Sigmoid colon (tissue), 6 donors: ENCODE measurements at regions not wholly inside any gene's neighbourhood (a gene's known extent, or its start where the extent isn't known, plus 50 kb on each side); places are given as distances from the start of the nearest gene placed in this dataset.

Source experiments
- DNase-seq: peaks from one replicate; pipeline ENCODE4 v3.0.0-alpha.2; 2019
- H3K27ac ChIP-seq, 4 donors: fragments of 200-600 bp; sonication (generic); one replicate each; pipeline ENCODE4 v1.5.1; 2016 to 2019; ENCODE audit warnings: mild to moderate bottlenecking in 1 of 4
- H3K27me3 ChIP-seq, 3 donors: fragments of 200-600 bp; sonication (generic); one replicate each; pipeline ENCODE4 v1.5.1; 2019; ENCODE audit warnings: mild to moderate bottlenecking in 1 of 3
- H3K36me3 ChIP-seq, 4 donors: fragments of 200-600 bp; sonication (generic); one replicate each; pipeline ENCODE4 v1.5.1; 2016 to 2019
- H3K4me1 ChIP-seq, 4 donors: fragments of 200-600 bp; sonication (generic); one replicate each; pipeline ENCODE4 v1.5.1; 2017 to 2019
- H3K4me3 ChIP-seq, 4 donors: fragments of 200-600 bp; sonication (generic); one replicate each; pipeline ENCODE4 v1.5.1; 2017 to 2019; ENCODE audit warnings: mild to moderate bottlenecking in 2 of 4, moderate library complexity in 1 of 4
- H3K9me3 ChIP-seq, 4 donors: fragments of 200-600 bp in 3 of 4; sonication (generic) in 3 of 4; one replicate each; pipeline versions ENCODE4 v1.5.1 to v1.6.1; 2013 to 2019
- EP300 ChIP-seq, 4 donors: sonication (generic); formaldehyde crosslinking; IDR thresholded peaks; one replicate each; pipeline ENCODE4 v1.6.1; 2017; ENCODE audit warnings: antibody characterized with exemption in 4 of 4
- POLR2A ChIP-seq, 2 donors: fragments of 450-650 bp; IDR thresholded peaks; one replicate each; pipeline ENCODE4 v1.6.1; 2016; ENCODE audit warnings: antibody characterized with exemption in 2 of 2, mild to moderate bottlenecking in 2 of 2, moderate library complexity in 2 of 2
- POLR2AphosphoS5 ChIP-seq, 4 donors: sonication (generic); formaldehyde crosslinking; IDR thresholded peaks; one replicate each; pipeline ENCODE4 v1.6.1; 2017; ENCODE audit warnings: antibody characterized with exemption in 4 of 4
- WGBS, 2 donors: extraction: QIAGEN DNeasy Blood & Tissue Kit; methylation state at CpG; one replicate each; pipeline ENCODE4 v1.1.7; 2013; 5-methylcytosine and 5-hydroxymethylcytosine counted together
- intact Hi-C: fragments of 100-400 bp; cut with DNase I; formaldehyde crosslinking; loops from one replicate; pipeline ENCODE4 v1.15.1; 2023
- TF ChIP-seq, protein P1 (sequence below), 4 experiments: fragments of 450-650 bp in 3 of 4; fragments of 200-600 bp in 1 of 4; IDR thresholded peaks; one replicate each; pipeline ENCODE4 v1.5.1; 2016 to 2019; ENCODE audit warnings: antibody characterized with exemption in 4 of 4, mild to moderate bottlenecking in 3 of 4, moderate library complexity in 2 of 4
- donor health status: healthy with polysubstance abuse.
- donor health status: healthy.

DNA sequence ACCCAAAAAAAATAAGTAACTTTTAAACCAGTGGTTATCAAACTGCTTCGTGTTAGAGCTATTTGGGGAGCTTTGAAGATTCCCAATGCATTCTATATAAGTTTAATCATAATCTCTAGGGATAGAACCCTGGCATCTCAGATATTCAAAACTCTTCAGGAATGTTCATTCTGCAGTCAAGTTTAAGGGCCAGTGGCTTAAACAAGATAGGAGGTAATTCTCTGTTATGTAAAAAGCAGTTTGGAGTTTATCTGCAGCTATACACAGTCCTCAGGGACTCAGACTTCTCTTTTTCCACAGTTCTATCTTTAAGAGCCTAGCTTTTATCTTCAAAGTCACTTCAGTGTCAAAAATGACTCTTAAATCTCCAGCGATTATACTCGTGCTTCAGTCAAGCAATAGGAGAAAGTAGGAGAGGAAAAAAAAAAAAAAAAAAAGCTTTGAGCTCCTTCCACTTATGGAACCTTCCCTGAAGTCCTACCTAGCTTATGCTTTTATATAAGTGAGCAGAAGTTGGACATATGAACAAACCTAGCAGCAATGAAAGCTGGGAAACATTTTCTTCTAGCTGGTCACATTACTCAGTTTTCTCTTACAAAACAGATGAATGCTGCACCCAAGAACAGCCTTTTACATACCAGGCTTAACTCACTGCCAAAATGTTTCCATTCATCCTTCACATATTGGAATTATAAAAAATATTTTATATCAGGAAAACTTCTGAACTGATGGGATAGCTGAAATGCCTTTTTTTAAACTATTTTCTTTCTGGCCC, 302.8 kb downstream of the FSCB start:
- 52 to 53% methylated on average over 3 of the region's 3 CpGs for WGBS, 2 donors
- TF ChIP-seq, protein P1, sequence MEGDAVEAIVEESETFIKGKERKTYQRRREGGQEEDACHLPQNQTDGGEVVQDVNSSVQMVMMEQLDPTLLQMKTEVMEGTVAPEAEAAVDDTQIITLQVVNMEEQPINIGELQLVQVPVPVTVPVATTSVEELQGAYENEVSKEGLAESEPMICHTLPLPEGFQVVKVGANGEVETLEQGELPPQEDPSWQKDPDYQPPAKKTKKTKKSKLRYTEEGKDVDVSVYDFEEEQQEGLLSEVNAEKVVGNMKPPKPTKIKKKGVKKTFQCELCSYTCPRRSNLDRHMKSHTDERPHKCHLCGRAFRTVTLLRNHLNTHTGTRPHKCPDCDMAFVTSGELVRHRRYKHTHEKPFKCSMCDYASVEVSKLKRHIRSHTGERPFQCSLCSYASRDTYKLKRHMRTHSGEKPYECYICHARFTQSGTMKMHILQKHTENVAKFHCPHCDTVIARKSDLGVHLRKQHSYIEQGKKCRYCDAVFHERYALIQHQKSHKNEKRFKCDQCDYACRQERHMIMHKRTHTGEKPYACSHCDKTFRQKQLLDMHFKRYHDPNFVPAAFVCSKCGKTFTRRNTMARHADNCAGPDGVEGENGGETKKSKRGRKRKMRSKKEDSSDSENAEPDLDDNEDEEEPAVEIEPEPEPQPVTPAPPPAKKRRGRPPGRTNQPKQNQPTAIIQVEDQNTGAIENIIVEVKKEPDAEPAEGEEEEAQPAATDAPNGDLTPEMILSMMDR (IDR thresholded peaks at IDR 0.05), result no peak
- no peak for TF ChIP-seq POLR2AphosphoS5 (IDR thresholded peaks at IDR 0.05)
- no peaks in the 10 kb centered on the region for H3K36me3 ChIP-seq
- intact Hi-C loops, result no loop called here
- DNase-seq, result no peak
- no peaks in the 10 kb centered on the region for H3K27me3 ChIP-seq
- H3K27ac ChIP-seq, result no peak overlapping the region
- H3K9me3 ChIP-seq, result no peaks in the 10 kb centered on the region
- H3K4me3 ChIP-seq, result no peak overlapping the region
- H3K4me1 ChIP-seq, result peaks cover 0 to 7% (median 0%) of the 10 kb centered on the region in 4 donors

DNA sequence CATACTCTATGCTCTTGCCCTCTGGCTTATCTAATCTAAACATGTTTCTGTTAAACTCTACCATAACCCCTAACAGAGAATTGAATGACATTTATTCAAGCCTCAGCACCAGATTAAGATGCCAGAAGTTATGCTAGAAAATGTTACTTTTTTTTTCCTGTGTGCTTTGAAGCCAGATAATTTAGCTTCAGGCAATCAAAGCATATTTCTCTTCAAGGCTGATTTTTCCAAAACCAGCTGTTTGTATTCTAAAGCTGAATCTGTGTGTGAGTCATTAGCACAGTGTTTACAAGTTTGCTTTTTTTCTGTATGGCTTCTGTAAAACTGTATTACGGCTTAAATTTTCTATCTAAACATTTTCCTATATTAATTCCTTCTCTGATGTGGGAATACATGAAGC, 326.1 kb downstream of the FSCB start:
- 59 to 70% methylated on average over 1 of the region's 1 CpG for WGBS, 2 donors
- no peaks in the 10 kb centered on the region for H3K27me3 ChIP-seq

DNA sequence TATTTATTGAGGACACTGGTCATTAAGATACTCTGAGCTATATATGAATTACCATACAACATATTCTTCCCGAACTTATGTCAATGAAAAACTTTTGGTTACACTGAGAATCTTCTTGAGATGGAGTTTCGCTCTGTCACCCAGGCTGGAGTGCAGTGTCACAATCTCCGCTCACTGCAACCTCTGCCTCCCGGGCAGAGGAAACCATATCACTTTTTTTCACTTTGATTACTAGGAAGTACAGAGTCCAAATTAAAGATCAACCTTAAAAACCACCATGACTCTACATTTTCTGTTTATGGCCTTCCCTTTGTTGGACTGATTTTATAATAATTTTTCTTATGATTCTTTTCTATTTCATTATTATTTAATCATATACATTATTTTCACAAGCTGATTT, 336.5 kb downstream of the FSCB start:
- Histone ChIP-seq H3K9me3 (no peaks in the 10 kb centered on the region), H3K27me3 (no peaks in the 10 kb centered on the region), H3K4me1 (no peaks in the 10 kb centered on the region), H3K27ac (no peak overlapping the region), H3K36me3 (no peaks in the 10 kb centered on the region), H3K4me3 (no peak overlapping the region)
- no peak for DNase-seq
- no peak for TF ChIP-seq EP300 (IDR thresholded peaks at IDR 0.05)
- intact Hi-C loops, result no loop called here
- 8 to 39% methylated on average over 4 of the region's 4 CpGs for WGBS, 2 donors

More for the DNA sequence above, 326.1 kb downstream of the FSCB start:
- H3K4me1 ChIP-seq, result no peaks in the 10 kb centered on the region
- no peaks in the 10 kb centered on the region for H3K36me3 ChIP-seq
- no peak for DNase-seq
- intact Hi-C loops, result no loop called here
- no peak for TF ChIP-seq POLR2AphosphoS5 (IDR thresholded peaks at IDR 0.05)
- no peak for TF ChIP-seq POLR2A (IDR thresholded peaks at IDR 0.05)
- no peak for TF ChIP-seq EP300 (IDR thresholded peaks at IDR 0.05)
- TF ChIP-seq, protein P1 (IDR thresholded peaks at IDR 0.05), result no peak
- no peak overlapping the region for H3K27ac ChIP-seq
- H3K4me3 ChIP-seq, result no peak overlapping the region
- H3K9me3 ChIP-seq, result no peaks in the 10 kb centered on the region

DNA sequence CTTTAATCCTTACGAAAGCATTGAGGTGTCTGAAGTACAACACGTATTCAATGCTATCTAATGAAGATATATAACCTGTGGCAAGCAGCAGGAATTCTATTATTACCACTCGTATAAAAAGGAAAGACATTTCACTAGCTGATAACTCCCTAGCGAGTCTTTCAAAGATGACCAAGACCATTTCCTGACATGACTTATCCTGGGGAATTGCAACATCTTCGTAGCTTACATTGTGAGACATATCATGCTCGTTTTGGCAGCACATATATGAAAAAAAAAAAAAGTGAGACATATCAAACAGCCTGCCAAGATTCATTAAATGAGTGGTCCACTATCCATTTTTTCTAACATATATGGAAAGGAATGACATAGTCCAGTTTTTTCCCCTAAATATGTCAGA, 337.0 kb downstream of the FSCB start:
- no peaks in the 10 kb centered on the region for H3K36me3 ChIP-seq
- no peak overlapping the region for H3K4me3 ChIP-seq
- no peaks in the 10 kb centered on the region for H3K4me1 ChIP-seq
- no peak for DNase-seq
- TF ChIP-seq POLR2AphosphoS5 (IDR thresholded peaks at IDR 0.05) (no peak), POLR2A (IDR thresholded peaks at IDR 0.05) (no peak), EP300 (IDR thresholded peaks at IDR 0.05) (no peak)
- TF ChIP-seq, protein P1 (IDR thresholded peaks at IDR 0.05), result no peak
- WGBS, 2 donors, result 33 to 64% methylated on average over 6 of the region's 6 CpGs
- H3K27me3 ChIP-seq, result no peaks in the 10 kb centered on the region
- H3K27ac ChIP-seq, result no peak overlapping the region
- H3K9me3 ChIP-seq, result no peaks in the 10 kb centered on the region
- intact Hi-C loops, result no loop called here

DNA sequence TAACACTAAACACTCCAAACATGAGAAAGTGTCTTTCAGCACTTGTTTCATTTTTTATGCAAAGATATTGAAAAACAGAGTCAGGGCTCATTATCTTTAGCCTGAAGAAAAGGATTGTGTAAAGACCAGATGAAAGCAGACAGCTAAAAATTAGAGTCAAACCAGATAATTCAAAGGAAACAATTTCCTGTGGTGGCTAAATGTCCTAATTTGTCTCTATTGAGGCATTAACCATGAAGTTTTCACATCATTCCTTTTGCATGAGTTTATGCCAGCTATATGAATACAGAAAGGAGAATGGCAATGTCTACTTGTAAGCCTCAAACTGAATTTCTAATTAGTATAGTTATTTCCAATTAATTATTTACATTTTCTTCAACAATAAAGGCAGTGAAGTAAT, 338.5 kb downstream of the FSCB start:
- intact Hi-C loops, result no loop called here
- no peaks in the 10 kb centered on the region for H3K36me3 ChIP-seq
- H3K4me3 ChIP-seq, result no peak overlapping the region
- H3K4me1 ChIP-seq, result no peaks in the 10 kb centered on the region
- no peak overlapping the region for H3K27ac ChIP-seq
- H3K9me3 ChIP-seq, result no peaks in the 10 kb centered on the region
- TF ChIP-seq EP300 (IDR thresholded peaks at IDR 0.05) (no peak), POLR2AphosphoS5 (IDR thresholded peaks at IDR 0.05) (no peak), POLR2A (IDR thresholded peaks at IDR 0.05) (no peak)
- TF ChIP-seq, protein P1 (IDR thresholded peaks at IDR 0.05), result no peak
- DNase-seq, result no peak
- no peaks in the 10 kb centered on the region for H3K27me3 ChIP-seq
